Breast epithelium (tissue), 3 donors: ENCODE measurements at regions not wholly inside any gene's neighbourhood (a gene's known extent, or its start where the extent isn't known, plus 50 kb on each side); places are given as distances from the start of the nearest gene placed in this dataset.

Experiments
- CTCF ChIP-seq, 3 donors: fragments of 450-650 bp; IDR thresholded peaks; one replicate each; pipeline ENCODE4 v1.5.1; 2016 to 2017; ENCODE audit warnings: antibody characterized with exemption in 3 of 3, mild to moderate bottlenecking in 3 of 3, moderate library complexity in 3 of 3
- POLR2A ChIP-seq: fragments of 450-650 bp; IDR thresholded peaks from one replicate; pipeline ENCODE4 v1.6.1; 2016; ENCODE audit warnings: antibody characterized with exemption, mild to moderate bottlenecking, moderate library complexity

GRCh38 chr6:103522045-103522444 lies 1337.7 kb downstream of the HACE1 start:
- TF ChIP-seq CTCF (IDR thresholded peaks at IDR 0.05) = no peak
- TF ChIP-seq POLR2A = no peak
